GM18858 (cell line): ENCODE measurements at regions not wholly inside any gene's neighbourhood (a gene's known extent, or its start where the extent isn't known, plus 50 kb on each side); places are given as distances from the start of the nearest gene placed in this dataset.

Source experiments
- ATAC-seq: cut with Tn5 transposase; IDR thresholded peaks from one replicate; pipeline ENCODE4 v1.9.1; 2021; ENCODE audit not compliant: unreplicated experiment

DNA sequence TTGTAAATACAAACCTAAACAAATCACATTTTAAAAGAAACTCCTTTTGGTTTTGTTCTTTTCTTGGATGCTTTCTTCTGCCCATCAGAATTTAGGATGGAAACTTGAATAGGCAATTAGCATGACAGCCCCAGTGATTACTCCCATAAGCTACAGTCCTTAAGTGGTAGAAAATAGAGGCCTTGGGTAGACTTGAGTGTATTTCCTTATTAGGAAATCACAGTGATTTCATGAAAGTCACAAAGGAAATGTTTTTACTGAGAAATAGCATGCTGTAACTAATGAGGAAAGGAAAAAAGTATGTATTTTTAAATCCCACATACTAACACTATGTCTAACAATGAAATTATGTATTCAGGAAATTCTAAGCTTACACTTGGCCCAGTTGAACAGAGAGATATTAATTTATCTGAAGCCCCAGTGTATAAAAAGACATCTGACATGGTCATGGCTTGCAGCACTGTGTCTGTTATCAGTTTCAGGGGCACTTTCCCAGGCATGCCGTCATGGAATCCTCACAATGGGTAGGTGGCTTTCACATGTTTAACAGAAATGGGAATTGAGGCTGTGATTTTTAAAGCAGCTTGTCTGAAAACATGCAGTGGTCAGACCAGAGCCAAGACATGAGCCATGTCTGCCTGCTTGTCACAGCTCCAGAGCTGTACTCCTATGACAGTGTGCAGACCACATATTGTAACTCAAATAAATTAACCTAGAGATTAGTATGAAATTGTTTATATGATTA, 79.7 kb upstream of the TRIB2 start:
- ATAC-seq, result no peak

DNA sequence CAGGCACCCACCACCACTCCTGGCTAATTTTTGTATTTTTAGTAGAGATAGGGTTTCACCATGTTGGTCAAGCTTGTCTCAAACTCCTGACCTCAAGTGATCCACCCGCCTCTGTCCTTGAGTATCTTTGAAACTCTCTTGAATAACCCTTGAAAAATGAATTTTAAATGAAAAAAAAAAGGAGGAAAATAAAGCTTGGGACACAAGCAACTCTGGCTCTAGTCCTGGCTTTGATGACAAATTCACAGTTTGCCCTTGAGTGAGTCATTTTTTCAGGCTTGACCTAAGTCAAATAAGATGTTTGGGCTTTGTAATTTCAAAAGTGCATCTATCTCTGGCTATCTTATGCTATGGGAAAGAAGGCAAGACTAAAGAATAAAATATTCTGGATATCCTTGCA, 79.0 kb upstream of the TRIB2 start:
- no peak for ATAC-seq

DNA sequence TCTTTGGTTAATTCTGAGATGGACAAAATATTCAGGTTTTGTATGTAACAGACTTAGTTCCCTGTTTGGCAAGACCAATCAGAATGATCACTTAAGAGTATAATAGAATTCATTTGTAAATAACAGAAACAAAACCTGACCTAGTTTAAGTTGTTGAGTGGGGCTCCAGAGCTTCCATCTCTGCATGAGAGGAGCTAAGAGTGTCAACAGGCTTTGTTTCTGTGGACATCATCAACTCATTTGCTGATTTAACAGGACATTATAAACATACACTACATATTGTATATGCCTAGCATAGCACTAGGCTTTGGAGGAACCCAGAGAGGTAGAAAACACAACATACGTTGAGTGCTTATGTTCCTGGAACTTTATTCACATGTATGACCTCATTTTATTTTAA, 75.3 kb upstream of the TRIB2 start:
- no peak for ATAC-seq

DNA sequence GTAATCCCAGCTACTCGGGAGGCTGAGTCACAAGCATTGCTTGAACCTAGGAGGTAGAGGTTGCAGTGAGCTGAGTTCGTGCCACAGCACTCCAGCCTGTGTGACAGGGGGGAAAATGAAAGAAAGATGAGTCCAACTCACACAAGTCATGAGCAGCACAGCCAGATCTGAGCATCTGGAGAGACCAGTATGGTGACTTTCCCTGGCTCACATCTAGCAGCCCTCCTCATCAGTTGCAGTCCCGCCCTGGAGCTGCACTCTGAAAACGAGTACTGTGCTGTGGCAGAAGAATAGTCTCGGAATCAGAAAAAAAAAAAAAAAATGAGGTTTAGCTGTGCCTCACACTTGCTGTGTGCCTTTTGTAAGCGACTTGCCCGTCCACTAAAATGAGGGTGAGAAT, 74.4 kb upstream of the TRIB2 start:
- no peak for ATAC-seq

GRCh38 chr2:12642859-12643258, 73.9 kb upstream of the TRIB2 start:
- no peak for ATAC-seq

DNA sequence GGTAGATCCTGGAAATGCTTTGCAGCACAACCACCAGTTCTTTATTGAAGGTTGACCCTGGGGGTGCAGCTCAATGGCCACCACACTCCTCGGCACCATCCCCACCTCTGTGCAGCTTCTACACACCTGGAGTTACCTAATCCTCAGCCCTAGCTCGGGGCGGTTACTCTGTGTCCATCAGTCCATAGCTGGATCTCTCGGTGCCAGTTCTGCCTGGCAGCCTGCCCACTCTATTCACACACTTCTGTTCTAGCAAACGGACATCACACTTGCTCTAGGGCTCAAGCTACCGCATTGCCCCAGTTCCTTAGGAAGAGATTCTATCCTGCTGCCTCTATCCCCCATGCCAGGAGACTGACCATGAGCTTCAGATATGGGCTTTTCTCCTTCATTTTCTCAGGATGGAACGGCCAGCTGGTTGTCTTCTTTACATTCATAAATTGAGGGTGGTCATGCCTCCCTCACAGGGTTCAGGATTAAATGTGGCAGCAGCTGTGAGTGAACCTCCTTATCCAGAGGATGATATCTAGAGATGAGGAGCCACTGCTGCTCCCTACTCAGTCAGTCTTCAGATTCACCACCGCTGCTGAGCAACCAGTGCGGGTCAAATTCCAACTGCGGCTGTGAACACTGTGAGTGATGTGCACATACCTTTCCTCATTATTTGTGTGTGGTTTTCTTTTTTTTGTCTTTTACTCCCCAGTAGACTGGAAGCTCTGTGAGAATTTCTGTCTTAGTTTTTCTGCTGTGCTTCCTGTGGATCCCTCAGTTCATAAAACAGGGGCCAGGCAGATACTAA, 66.9 kb upstream of the TRIB2 start:
- no peak for ATAC-seq

- ATAC-seq, result no peak
Measured at GRCh38 chr2:12651641-12652040, 65.1 kb upstream of the TRIB2 start.

GRCh38 chr2:12652723-12653122, 64.0 kb upstream of the TRIB2 start:
- no peak for ATAC-seq

DNA sequence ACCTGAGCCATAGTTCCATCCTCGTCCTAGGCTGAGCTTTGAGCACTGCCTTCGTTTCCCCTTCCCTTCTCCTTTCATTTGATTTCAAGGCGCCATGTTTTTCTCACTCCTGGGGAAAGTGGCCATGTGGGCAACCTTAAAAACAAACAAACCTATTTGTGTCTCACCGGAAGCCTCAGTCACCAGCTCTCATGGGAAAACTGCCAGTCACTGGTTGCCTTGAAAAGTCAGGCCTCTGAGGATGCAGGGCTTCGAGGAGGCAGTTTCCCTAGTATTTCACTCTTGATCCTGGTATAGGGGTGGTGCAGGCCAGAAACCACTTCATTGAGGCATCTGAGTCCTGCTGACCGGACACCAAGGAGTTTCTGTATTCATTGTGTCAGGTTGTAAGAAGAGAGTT, 59.2 kb upstream of the TRIB2 start:
- no peak for ATAC-seq

- no peak for ATAC-seq
Measured at GRCh38 chr2:12658310-12658945, 58.3 kb upstream of the TRIB2 start.

GRCh38 chr2:12661489-12661888, 55.2 kb upstream of the TRIB2 start:
- ATAC-seq, result no peak

- no peak for ATAC-seq
Measured at GRCh38 chr2:12663306-12664037, 53.3 kb upstream of the TRIB2 start.

- ATAC-seq, result no peak
Measured at GRCh38 chr2:12665334-12665733, 51.4 kb upstream of the TRIB2 start.

DNA sequence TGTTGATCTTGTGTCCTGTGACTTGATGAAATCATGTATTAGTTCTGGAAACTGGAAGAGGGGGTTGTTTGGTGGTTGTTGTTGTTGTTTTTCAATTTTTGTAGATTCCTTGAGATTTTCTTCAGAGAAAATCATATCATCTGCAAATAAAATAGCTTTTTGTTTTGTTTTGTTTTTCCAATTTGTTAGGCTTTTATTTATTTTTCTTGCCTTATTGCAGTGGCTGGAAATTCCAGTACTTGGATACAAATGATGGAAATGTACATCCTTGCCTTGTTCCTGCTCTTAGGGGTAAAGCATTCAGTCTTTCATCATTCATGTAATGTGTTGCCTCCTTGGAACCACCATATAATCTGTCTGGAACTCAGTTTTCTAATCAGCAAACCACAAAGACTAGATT, 50.3 kb upstream of the TRIB2 start:
- no peak for ATAC-seq
